DOHH2 (cell line): ENCODE measurements at regions not wholly inside any gene's neighbourhood (a gene's known extent, or its start where the extent isn't known, plus 50 kb on each side); places are given as distances from the start of the nearest gene placed in this dataset.

ENCODE experiments used
- EZH2phosphoT487 ChIP-seq: fragments of 200-600 bp; sonication (generic); IDR thresholded peaks from 2 replicates; pipeline ENCODE4 v1.6.1; 2017; ENCODE audit warnings: borderline replicate concordance, mild to moderate bottlenecking, antibody characterized with exemption, low read length, moderate library complexity, mixed read lengths
- TF ChIP-seq, protein P1 (sequence below): fragments of 200-600 bp; sonication (generic); IDR thresholded peaks from one replicate; pipeline ENCODE4 v1.5.1; 2014; ENCODE audit warnings: antibody characterized with exemption, mild to moderate bottlenecking, low read depth, low read length; ENCODE audit not compliant: poor library complexity, severe bottlenecking

GRCh38 chr2:167340322-167340721 is 452.0 kb downstream of the XIRP2 start:
- TF ChIP-seq, protein P1, sequence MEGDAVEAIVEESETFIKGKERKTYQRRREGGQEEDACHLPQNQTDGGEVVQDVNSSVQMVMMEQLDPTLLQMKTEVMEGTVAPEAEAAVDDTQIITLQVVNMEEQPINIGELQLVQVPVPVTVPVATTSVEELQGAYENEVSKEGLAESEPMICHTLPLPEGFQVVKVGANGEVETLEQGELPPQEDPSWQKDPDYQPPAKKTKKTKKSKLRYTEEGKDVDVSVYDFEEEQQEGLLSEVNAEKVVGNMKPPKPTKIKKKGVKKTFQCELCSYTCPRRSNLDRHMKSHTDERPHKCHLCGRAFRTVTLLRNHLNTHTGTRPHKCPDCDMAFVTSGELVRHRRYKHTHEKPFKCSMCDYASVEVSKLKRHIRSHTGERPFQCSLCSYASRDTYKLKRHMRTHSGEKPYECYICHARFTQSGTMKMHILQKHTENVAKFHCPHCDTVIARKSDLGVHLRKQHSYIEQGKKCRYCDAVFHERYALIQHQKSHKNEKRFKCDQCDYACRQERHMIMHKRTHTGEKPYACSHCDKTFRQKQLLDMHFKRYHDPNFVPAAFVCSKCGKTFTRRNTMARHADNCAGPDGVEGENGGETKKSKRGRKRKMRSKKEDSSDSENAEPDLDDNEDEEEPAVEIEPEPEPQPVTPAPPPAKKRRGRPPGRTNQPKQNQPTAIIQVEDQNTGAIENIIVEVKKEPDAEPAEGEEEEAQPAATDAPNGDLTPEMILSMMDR, result no peak
- TF ChIP-seq EZH2phosphoT487, result no peak
